C4-2B (cell line): ENCODE measurements at regions not wholly inside any gene's neighbourhood (a gene's known extent, or its start where the extent isn't known, plus 50 kb on each side); places are given as distances from the start of the nearest gene placed in this dataset.

Experiments
- ZFX ChIP-seq: fragments of 450-650 bp; IDR thresholded peaks from 2 replicates; pipeline ENCODE4 v1.6.1; 2017
- TF ChIP-seq, protein P1 (sequence below): fragments of 450-650 bp; conservative IDR thresholded peaks from 2 replicates; pipeline ENCODE4 v1.5.1; 2017; ENCODE audit warnings: mild to moderate bottlenecking

DNA sequence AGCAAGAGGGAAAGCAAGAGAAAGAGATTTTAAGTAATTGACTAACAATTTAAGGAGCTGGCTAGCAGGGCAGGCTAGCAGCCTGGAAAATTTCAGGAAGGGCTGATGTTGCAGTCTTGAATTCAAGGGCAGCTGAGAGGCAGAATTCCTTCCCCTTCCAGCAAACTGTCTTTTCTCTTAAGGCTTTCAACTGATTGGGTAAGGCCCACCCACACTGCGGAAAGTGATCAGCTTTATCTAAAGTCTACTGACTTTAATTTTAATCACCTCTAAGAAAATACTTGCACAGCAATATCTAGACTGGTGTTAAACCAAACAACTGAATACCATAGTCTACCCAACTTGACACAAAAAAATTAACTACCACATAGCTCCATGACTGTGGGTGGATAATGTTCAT, 303.9 kb downstream of the FZD1 start:
- TF ChIP-seq, protein P1, sequence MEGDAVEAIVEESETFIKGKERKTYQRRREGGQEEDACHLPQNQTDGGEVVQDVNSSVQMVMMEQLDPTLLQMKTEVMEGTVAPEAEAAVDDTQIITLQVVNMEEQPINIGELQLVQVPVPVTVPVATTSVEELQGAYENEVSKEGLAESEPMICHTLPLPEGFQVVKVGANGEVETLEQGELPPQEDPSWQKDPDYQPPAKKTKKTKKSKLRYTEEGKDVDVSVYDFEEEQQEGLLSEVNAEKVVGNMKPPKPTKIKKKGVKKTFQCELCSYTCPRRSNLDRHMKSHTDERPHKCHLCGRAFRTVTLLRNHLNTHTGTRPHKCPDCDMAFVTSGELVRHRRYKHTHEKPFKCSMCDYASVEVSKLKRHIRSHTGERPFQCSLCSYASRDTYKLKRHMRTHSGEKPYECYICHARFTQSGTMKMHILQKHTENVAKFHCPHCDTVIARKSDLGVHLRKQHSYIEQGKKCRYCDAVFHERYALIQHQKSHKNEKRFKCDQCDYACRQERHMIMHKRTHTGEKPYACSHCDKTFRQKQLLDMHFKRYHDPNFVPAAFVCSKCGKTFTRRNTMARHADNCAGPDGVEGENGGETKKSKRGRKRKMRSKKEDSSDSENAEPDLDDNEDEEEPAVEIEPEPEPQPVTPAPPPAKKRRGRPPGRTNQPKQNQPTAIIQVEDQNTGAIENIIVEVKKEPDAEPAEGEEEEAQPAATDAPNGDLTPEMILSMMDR: no peak
- TF ChIP-seq ZFX: no peak
